Spinal cord (tissue), 9 donors: ENCODE measurements at regions not wholly inside any gene's neighbourhood (a gene's known extent, or its start where the extent isn't known, plus 50 kb on each side); places are given as distances from the start of the nearest gene placed in this dataset.
"Not testable (repeated sequence)": the region's sequence is repeated elsewhere in the genome, so short reads cannot be mapped to it uniquely, and the experiment has no call there.

Source experiments
- DNase-seq, 6 donors: peaks; one replicate each; pipeline versions ENCODE4 v3.0.0 to v3.0.0-alpha.2; 2013 to 2015; ENCODE audit warnings: low spot score in 6 of 6, low read depth in 4 of 6
- H3K27ac ChIP-seq: one replicate; pipeline ENCODE4 v1.5.1; 2013; ENCODE audit warnings: low read depth, low read length, control low read depth
- H3K27me3 ChIP-seq: one replicate; pipeline ENCODE4 v1.6.1; 2013; ENCODE audit warnings: low read length; ENCODE audit not compliant: control insufficient read depth, insufficient read depth
- H3K36me3 ChIP-seq: one replicate; pipeline ENCODE4 v1.6.1; 2013; ENCODE audit warnings: low read length; ENCODE audit not compliant: control insufficient read depth, insufficient read depth
- H3K4me1 ChIP-seq: one replicate; pipeline ENCODE4 v1.6.1; 2013; ENCODE audit warnings: low read length; ENCODE audit not compliant: control insufficient read depth, insufficient read depth
- H3K4me3 ChIP-seq: one replicate; pipeline ENCODE4 v1.5.1; 2013; ENCODE audit warnings: low read depth, low read length, control low read depth
- H3K9me3 ChIP-seq: one replicate; pipeline ENCODE4 v1.6.1; 2013; ENCODE audit warnings: low read length; ENCODE audit not compliant: control insufficient read depth, insufficient read depth
- WGBS: methylation state at CpG from one replicate; pipeline ENCODE4 v1.1.5; 2013; ENCODE audit warnings: missing lambda C conversion rate; ENCODE audit not compliant: insufficient coverage; 5-methylcytosine and 5-hydroxymethylcytosine counted together
- donor health status: healthy.

GRCh38 chr1:149367472-149368044 is 107.3 kb upstream of the NBPF19 start:
- H3K4me3 ChIP-seq, H3K4me1 ChIP-seq, H3K36me3 ChIP-seq, H3K27me3 ChIP-seq, H3K27ac ChIP-seq, DNase-seq, H3K9me3 ChIP-seq: not testable (repeated sequence)
- no CpG with 5 or more reads among the region's 3 CpGs for WGBS

- H3K9me3 ChIP-seq, DNase-seq: not testable (repeated sequence)
- WGBS: no CpG with 5 or more reads among the region's 1 CpG
These were observed 106.5 kb upstream of the NBPF19 start for GRCh38 chr1:149368337-149368736.

GRCh38 chr1:149369081-149369480 is 105.8 kb upstream of the NBPF19 start:
- DNase-seq, H3K4me1 ChIP-seq, H3K27me3 ChIP-seq, H3K27ac ChIP-seq, H3K9me3 ChIP-seq, H3K36me3 ChIP-seq, H3K4me3 ChIP-seq: not testable (repeated sequence)
- WGBS: no CpG with 5 or more reads among the region's 1 CpG

More at GRCh38 chr1:149368337-149368736, 106.5 kb upstream of the NBPF19 start:
- not testable (repeated sequence) for H3K27ac ChIP-seq, H3K4me3 ChIP-seq, H3K4me1 ChIP-seq, H3K27me3 ChIP-seq, H3K36me3 ChIP-seq

- H3K4me1 ChIP-seq, H3K27ac ChIP-seq, H3K27me3 ChIP-seq, H3K4me3 ChIP-seq, H3K36me3 ChIP-seq, H3K9me3 ChIP-seq, DNase-seq: not testable (repeated sequence)
- no CpG with 5 or more reads among the region's 4 CpGs for WGBS
These were observed 102.9 kb upstream of the NBPF19 start for GRCh38 chr1:149371955-149372354.

GRCh38 chr1:149378462-149378861 is 96.4 kb upstream of the NBPF19 start:
- DNase-seq, H3K27me3 ChIP-seq, H3K4me1 ChIP-seq, H3K27ac ChIP-seq, H3K9me3 ChIP-seq, H3K36me3 ChIP-seq, H3K4me3 ChIP-seq: not testable (repeated sequence)
- no CpG with 5 or more reads among the region's 3 CpGs for WGBS

- H3K27ac ChIP-seq: not testable (repeated sequence)
These were observed 84.5 kb upstream of the NBPF19 start for GRCh38 chr1:149390173-149390926.

GRCh38 chr1:149390931-149391330 is 83.9 kb upstream of the NBPF19 start:
- not testable (repeated sequence) for H3K36me3 ChIP-seq, H3K4me3 ChIP-seq, H3K4me1 ChIP-seq, H3K27ac ChIP-seq, DNase-seq, H3K27me3 ChIP-seq, H3K9me3 ChIP-seq
- WGBS: no CpG with 5 or more reads among the region's 43 CpGs

More at GRCh38 chr1:149390173-149390926, 84.5 kb upstream of the NBPF19 start:
- not testable (repeated sequence) for H3K4me1 ChIP-seq, H3K36me3 ChIP-seq, H3K27me3 ChIP-seq, H3K9me3 ChIP-seq
- WGBS: no CpG with 5 or more reads among the region's 69 CpGs
- peak; percentile 33 to 78 (median 53) for DNase-seq
- peak overlapping the region; percentile 24 for H3K4me3 ChIP-seq

GRCh38 chr1:149395802-149396201 is 79.0 kb upstream of the NBPF19 start:
- not testable (repeated sequence) for H3K4me3 ChIP-seq, H3K9me3 ChIP-seq, H3K27ac ChIP-seq, H3K27me3 ChIP-seq, H3K4me1 ChIP-seq, H3K36me3 ChIP-seq, DNase-seq
- no CpG with 5 or more reads among the region's 2 CpGs for WGBS

GRCh38 chr1:149398527-149398926 is 76.3 kb upstream of the NBPF19 start:
- H3K4me1 ChIP-seq, H3K9me3 ChIP-seq, DNase-seq, H3K4me3 ChIP-seq, H3K27me3 ChIP-seq, H3K36me3 ChIP-seq, H3K27ac ChIP-seq: not testable (repeated sequence)
- no CpG with 5 or more reads among the region's 6 CpGs for WGBS

- not testable (repeated sequence) for DNase-seq, H3K36me3 ChIP-seq, H3K27me3 ChIP-seq, H3K4me3 ChIP-seq, H3K9me3 ChIP-seq, H3K4me1 ChIP-seq, H3K27ac ChIP-seq
These were observed 66.4 kb upstream of the NBPF19 start for GRCh38 chr1:149408404-149408803.
